HG03565 (cell line): ENCODE measurements at regions not wholly inside any gene's neighbourhood (a gene's known extent, or its start where the extent isn't known, plus 50 kb on each side); places are given as distances from the start of the nearest gene placed in this dataset.

Experiments
- ATAC-seq: cut with Tn5 transposase; IDR thresholded peaks from one replicate; pipeline ENCODE4 v1.9.1; 2021; ENCODE audit warnings: mild to moderate bottlenecking, moderate library complexity; ENCODE audit not compliant: unreplicated experiment

- no peak for ATAC-seq
These were observed 253.3 kb downstream of the IPMK start for GRCh38 chr10:58014436-58014835.

- ATAC-seq, result no peak
These were observed 254.3 kb downstream of the IPMK start for GRCh38 chr10:58013406-58013805.

GRCh38 chr10:58010073-58010702 lies 257.5 kb downstream of the IPMK start:
- ATAC-seq, result peak; percentile 41

GRCh38 chr10:58003945-58004344 lies 263.7 kb downstream of the IPMK start:
- no peak for ATAC-seq

- no peak for ATAC-seq
These were observed 266.5 kb downstream of the IPMK start for GRCh38 chr10:58001159-58001558.

- ATAC-seq, result no peak
These were observed 271.2 kb downstream of the IPMK start for GRCh38 chr10:57996536-57996935.

GRCh38 chr10:57993302-57993701 lies 274.4 kb downstream of the IPMK start:
- ATAC-seq, result no peak

- ATAC-seq, result no peak
These were observed 275.2 kb downstream of the IPMK start for GRCh38 chr10:57992321-57993077.

- ATAC-seq, result no peak
These were observed 278.7 kb downstream of the IPMK start for GRCh38 chr10:57988964-57989363.

GRCh38 chr10:57987055-57987721 lies 280.5 kb downstream of the IPMK start:
- no peak for ATAC-seq

GRCh38 chr10:57986422-57986821 lies 281.3 kb downstream of the IPMK start:
- no peak for ATAC-seq

GRCh38 chr10:57983281-57983791 lies 284.4 kb downstream of the IPMK start:
- no peak for ATAC-seq

GRCh38 chr10:57982091-57982490 lies 285.6 kb downstream of the IPMK start:
- ATAC-seq, result no peak

GRCh38 chr10:57979956-57980355 lies 287.7 kb downstream of the IPMK start:
- ATAC-seq, result no peak

- ATAC-seq, result no peak
These were observed 288.2 kb downstream of the IPMK start for GRCh38 chr10:57979491-57979890.

- no peak for ATAC-seq
These were observed 290.4 kb downstream of the IPMK start for GRCh38 chr10:57977262-57977661.

GRCh38 chr10:57973451-57973850 lies 294.2 kb downstream of the IPMK start:
- ATAC-seq, result no peak

- ATAC-seq, result no peak
These were observed 294.9 kb downstream of the IPMK start for GRCh38 chr10:57972783-57973182.

- no peak for ATAC-seq
These were observed 299.2 kb downstream of the IPMK start for GRCh38 chr10:57968328-57969016.

GRCh38 chr10:57964351-57964750 lies 303.3 kb downstream of the IPMK start:
- ATAC-seq, result no peak

- no peak for ATAC-seq
These were observed 304.1 kb downstream of the IPMK start for GRCh38 chr10:57963546-57963945.
